CD4-positive, alpha-beta memory T cell (primary cell): ENCODE measurements at regions not wholly inside any gene's neighbourhood (a gene's known extent, or its start where the extent isn't known, plus 50 kb on each side); places are given as distances from the start of the nearest gene placed in this dataset.

Experiments
- CTCF ChIA-PET: fragments of 350-600 bp; sonication (Branson Sonifier 250); formaldehyde crosslinking; loops from one replicate; lab custom pipeline; 2021; ENCODE audit warnings: inconsistent platforms; ENCODE audit not compliant: partially characterized antibody; lab: Charles Lee
- POLR2A ChIA-PET: fragments of 350-600 bp; sonication (Branson Sonifier 250); formaldehyde crosslinking; loops from one replicate; lab custom pipeline; 2021; ENCODE audit not compliant: partially characterized antibody; lab: Charles Lee
- DNase-seq, 5 donors: peaks; one replicate each; pipeline versions ENCODE4 v3.0.0 to v3.0.0-alpha.2; 2020 to 2022; ENCODE audit warnings: mixed read lengths in 1 of 5
- H3K27ac ChIP-seq: one replicate; pipeline ENCODE4 v1.7.0; 2013; ENCODE audit warnings: low read depth, low read length
- H3K27me3 ChIP-seq: 2 replicates; pipeline ENCODE4 v1.7.0; 2013; ENCODE audit warnings: mild to moderate bottlenecking, low read length, moderate library complexity; ENCODE audit not compliant: insufficient read depth
- H3K36me3 ChIP-seq: 2 replicates; pipeline ENCODE4 v1.7.0; 2013; ENCODE audit warnings: mild to moderate bottlenecking, low read length, moderate library complexity; ENCODE audit not compliant: insufficient read depth
- H3K4me1 ChIP-seq: 2 replicates; pipeline ENCODE4 v1.7.0; 2013; ENCODE audit warnings: mild to moderate bottlenecking, low read length, moderate library complexity; ENCODE audit not compliant: insufficient read depth
- H3K4me3 ChIP-seq, 2 donors: one replicate each; pipeline ENCODE4 v1.7.0; 2013; ENCODE audit warnings: low read length in 2 of 2, mild to moderate bottlenecking in 1 of 2
- H3K9me3 ChIP-seq, 2 donors: one replicate each; pipeline ENCODE4 v1.7.0; 2013; ENCODE audit warnings: low read length in 2 of 2, control low read depth in 1 of 2; ENCODE audit not compliant: control insufficient read depth in 1 of 2
- H3K27ac Mint-ChIP-seq, 7 donors: one replicate each; pipeline ENCODE4 v1.8.0; 2020 to 2021; ENCODE audit warnings: mixed read lengths in 7 of 7, mild to moderate bottlenecking in 6 of 7, inconsistent platforms in 3 of 7, moderate library complexity in 3 of 7
- H3K27me3 Mint-ChIP-seq, 2 donors: one replicate each; pipeline ENCODE4 v1.8.0; 2020 to 2021; ENCODE audit warnings: mixed read lengths in 2 of 2
- H3K36me3 Mint-ChIP-seq, 2 donors: one replicate each; pipeline ENCODE4 v1.8.0; 2020 to 2021; ENCODE audit warnings: mixed read lengths in 2 of 2, inconsistent platforms in 1 of 2, mild to moderate bottlenecking in 1 of 2
- H3K4me1 Mint-ChIP-seq, 4 donors: one replicate each; pipeline ENCODE4 v1.8.0; 2020 to 2021; ENCODE audit warnings: mixed read lengths in 4 of 4, mild to moderate bottlenecking in 1 of 4
- H3K4me3 Mint-ChIP-seq, 8 donors: one replicate each; pipeline ENCODE4 v1.8.0; 2020 to 2021; ENCODE audit warnings: mixed read lengths in 8 of 8, mild to moderate bottlenecking in 7 of 8, moderate library complexity in 6 of 8, inconsistent platforms in 3 of 8
- H3K9me3 Mint-ChIP-seq, 8 donors: one replicate each; pipeline ENCODE4 v1.8.0; 2020 to 2021; ENCODE audit warnings: mixed read lengths in 8 of 8, mild to moderate bottlenecking in 5 of 8, inconsistent platforms in 3 of 8, moderate library complexity in 1 of 8
- intact Hi-C: fragments of 100-400 bp; cut with micrococcal nuclease; formaldehyde crosslinking; loops from one replicate; pipeline ENCODE4 v1.15.1; 2023

DNA sequence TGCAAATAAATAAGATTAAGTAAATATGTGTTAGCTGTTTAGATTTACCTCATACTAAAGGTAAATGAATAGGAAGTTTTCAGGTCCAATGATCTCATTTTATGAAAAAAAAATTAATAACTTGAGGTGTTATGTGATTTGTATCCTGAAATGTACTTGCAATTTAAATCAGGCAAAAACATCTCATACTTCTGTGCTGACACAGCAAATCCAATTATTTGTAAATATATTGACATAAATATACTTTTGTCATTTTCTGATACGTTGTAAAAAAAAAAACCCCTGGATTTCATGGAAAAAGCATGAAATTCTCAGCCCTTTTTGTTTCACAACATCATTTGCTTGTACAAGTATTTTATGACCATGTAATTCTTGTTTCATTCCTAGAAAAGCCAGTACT lies 184.1 kb upstream of the NCAM2 start:
- ChIA-PET CTCF (no interaction called here), POLR2A (no interaction called here)
- no peak for DNase-seq
- H3K4me3 ChIP-seq = no peak overlapping the region
- H3K4me1 ChIP-seq = no peaks in the 10 kb centered on the region
- H3K9me3 Mint-ChIP-seq = peaks cover 0 to 15% (median 7%) of the 10 kb centered on the region in 8 donors
- H3K27ac Mint-ChIP-seq = no peak overlapping the region
- no peak overlapping the region for H3K4me3 Mint-ChIP-seq
- no peaks in the 10 kb centered on the region for H3K36me3 Mint-ChIP-seq
- no peak overlapping the region for H3K27ac ChIP-seq
- no peaks in the 10 kb centered on the region for H3K27me3 ChIP-seq
- H3K4me1 Mint-ChIP-seq = no peaks in the 10 kb centered on the region
- peaks cover 0 to 3% of the 10 kb centered on the region in 2 donors for H3K9me3 ChIP-seq
- H3K27me3 Mint-ChIP-seq = no peaks in the 10 kb centered on the region
- intact Hi-C loops = no loop called here
- H3K36me3 ChIP-seq = no peaks in the 10 kb centered on the region

DNA sequence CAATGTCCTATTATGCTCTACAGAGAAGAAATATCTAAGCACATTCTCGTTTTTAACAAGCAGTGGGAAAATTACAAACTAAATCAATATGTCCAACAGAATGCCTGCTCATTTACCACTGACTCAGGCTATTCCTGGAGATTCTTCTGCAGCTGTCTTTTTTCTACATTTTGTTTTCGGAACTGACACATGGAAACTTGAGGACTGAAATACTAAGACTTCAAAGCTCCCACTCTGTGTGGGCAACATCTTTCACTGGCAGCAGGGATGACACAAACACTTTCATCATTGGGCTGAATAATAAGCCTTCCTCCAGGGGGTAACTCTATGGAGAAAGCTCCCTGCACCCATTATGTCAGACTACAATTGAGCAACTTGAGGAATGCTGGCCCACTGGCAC lies 175.5 kb upstream of the NCAM2 start:
- Histone ChIP-seq H3K9me3 (no peaks in the 10 kb centered on the region), H3K4me1 (no peaks in the 10 kb centered on the region), H3K4me3 (no peak overlapping the region), H3K27me3 (no peaks in the 10 kb centered on the region), H3K27ac (no peak overlapping the region), H3K36me3 (no peaks in the 10 kb centered on the region)
- ChIA-PET CTCF (no interaction called here), POLR2A (no interaction called here)
- H3K36me3 Mint-ChIP-seq = no peaks in the 10 kb centered on the region
- H3K4me1 Mint-ChIP-seq = no peaks in the 10 kb centered on the region
- intact Hi-C loops = no loop called here
- H3K27ac Mint-ChIP-seq = no peak overlapping the region
- H3K4me3 Mint-ChIP-seq = no peak overlapping the region
- peaks cover 0 to 18% (median 3%) of the 10 kb centered on the region in 8 donors for H3K9me3 Mint-ChIP-seq
- H3K27me3 Mint-ChIP-seq = no peaks in the 10 kb centered on the region
- DNase-seq = no peak

GRCh38 chr21:20852866-20853265 lies 145.3 kb upstream of the NCAM2 start:
- Mint-ChIP-seq H3K9me3 (peaks cover 0 to 8% (median 0%) of the 10 kb centered on the region in 8 donors), H3K27ac (no peak overlapping the region), H3K4me3 (no peak overlapping the region), H3K4me1 (no peaks in the 10 kb centered on the region), H3K36me3 (no peaks in the 10 kb centered on the region), H3K27me3 (no peaks in the 10 kb centered on the region)
- DNase-seq = no peak
- Histone ChIP-seq H3K4me1 (no peaks in the 10 kb centered on the region), H3K9me3 (no peaks in the 10 kb centered on the region), H3K27me3 (no peaks in the 10 kb centered on the region), H3K36me3 (no peaks in the 10 kb centered on the region), H3K27ac (no peak overlapping the region), H3K4me3 (no peak overlapping the region)
- intact Hi-C loops = no loop called here
- ChIA-PET CTCF (no interaction called here), POLR2A (no interaction called here)

- Mint-ChIP-seq H3K27me3 (no peaks in the 10 kb centered on the region), H3K4me1 (no peaks in the 10 kb centered on the region), H3K9me3 (peaks cover 0 to 8% (median 4%) of the 10 kb centered on the region in 8 donors), H3K4me3 (no peak overlapping the region), H3K27ac (no peak overlapping the region), H3K36me3 (no peaks in the 10 kb centered on the region)
- Histone ChIP-seq H3K27ac (no peak overlapping the region), H3K9me3 (no peaks in the 10 kb centered on the region), H3K4me3 (no peak overlapping the region), H3K4me1 (no peaks in the 10 kb centered on the region), H3K27me3 (no peaks in the 10 kb centered on the region), H3K36me3 (no peaks in the 10 kb centered on the region)
- DNase-seq = no peak
- POLR2A ChIA-PET = no interaction called here
- intact Hi-C loops = no loop called here
- CTCF ChIA-PET = no interaction called here
These were observed 141.3 kb upstream of the NCAM2 start for GRCh38 chr21:20856926-20857325.

DNA sequence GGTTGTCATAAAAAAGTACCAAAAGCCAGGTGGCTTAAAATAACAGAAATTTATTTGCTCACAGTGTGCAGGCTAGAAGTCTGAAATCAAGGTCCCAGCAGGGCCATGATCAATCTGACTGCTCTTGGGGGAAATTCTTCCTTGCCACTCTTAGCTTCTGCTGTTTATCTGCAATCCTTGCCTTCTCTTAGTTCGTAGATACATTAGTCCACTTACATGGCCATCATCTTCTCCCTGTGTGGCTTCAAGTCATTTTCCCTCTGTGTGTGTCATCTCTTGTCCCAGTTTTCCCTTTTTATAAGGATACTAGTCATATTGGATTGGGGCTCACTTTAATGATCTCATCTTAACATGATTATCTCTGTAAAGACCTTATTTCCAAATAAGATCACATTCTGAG lies 124.0 kb upstream of the NCAM2 start:
- no peak overlapping the region for H3K27ac Mint-ChIP-seq
- no peaks in the 10 kb centered on the region for H3K27me3 Mint-ChIP-seq
- H3K4me3 Mint-ChIP-seq = no peak overlapping the region
- POLR2A ChIA-PET = no interaction called here
- Histone ChIP-seq H3K27me3 (no peaks in the 10 kb centered on the region), H3K4me1 (no peaks in the 10 kb centered on the region), H3K36me3 (no peaks in the 10 kb centered on the region), H3K27ac (no peak overlapping the region), H3K9me3 (no peaks in the 10 kb centered on the region), H3K4me3 (no peak overlapping the region)
- CTCF ChIA-PET = no interaction called here
- H3K36me3 Mint-ChIP-seq = no peaks in the 10 kb centered on the region
- no peak for DNase-seq
- intact Hi-C loops = no loop called here
- peaks cover 0 to 8% (median 4%) of the 10 kb centered on the region in 8 donors for H3K9me3 Mint-ChIP-seq
- H3K4me1 Mint-ChIP-seq = no peaks in the 10 kb centered on the region

GRCh38 chr21:20875742-20876141 lies 122.5 kb upstream of the NCAM2 start:
- Histone ChIP-seq H3K9me3 (no peaks in the 10 kb centered on the region), H3K36me3 (no peaks in the 10 kb centered on the region), H3K4me1 (no peaks in the 10 kb centered on the region), H3K27me3 (no peaks in the 10 kb centered on the region), H3K27ac (no peak overlapping the region), H3K4me3 (no peak overlapping the region)
- H3K9me3 Mint-ChIP-seq = peaks cover 0 to 6% (median 3%) of the 10 kb centered on the region in 8 donors
- ChIA-PET CTCF (no interaction called here), POLR2A (no interaction called here)
- DNase-seq = no peak
- no peaks in the 10 kb centered on the region for H3K36me3 Mint-ChIP-seq
- H3K4me3 Mint-ChIP-seq = no peak overlapping the region
- H3K27me3 Mint-ChIP-seq = no peaks in the 10 kb centered on the region
- intact Hi-C loops = no loop called here
- H3K27ac Mint-ChIP-seq = no peak overlapping the region
- no peaks in the 10 kb centered on the region for H3K4me1 Mint-ChIP-seq

- no peak overlapping the region for H3K4me3 Mint-ChIP-seq
- Histone ChIP-seq H3K4me3 (no peak overlapping the region), H3K27me3 (no peaks in the 10 kb centered on the region), H3K36me3 (no peaks in the 10 kb centered on the region), H3K27ac (no peak overlapping the region), H3K4me1 (no peaks in the 10 kb centered on the region), H3K9me3 (no peaks in the 10 kb centered on the region)
- CTCF ChIA-PET = no interaction called here
- POLR2A ChIA-PET = no interaction called here
- H3K27me3 Mint-ChIP-seq = no peaks in the 10 kb centered on the region
- DNase-seq = no peak
- H3K4me1 Mint-ChIP-seq = no peaks in the 10 kb centered on the region
- H3K36me3 Mint-ChIP-seq = no peaks in the 10 kb centered on the region
- intact Hi-C loops = no loop called here
- H3K9me3 Mint-ChIP-seq = peaks cover 0 to 6% (median 2%) of the 10 kb centered on the region in 8 donors
- no peak overlapping the region for H3K27ac Mint-ChIP-seq
These were observed 120.2 kb upstream of the NCAM2 start for GRCh38 chr21:20877976-20878375.
